GM18502 (cell line): ENCODE measurements at regions not wholly inside any gene's neighbourhood (a gene's known extent, or its start where the extent isn't known, plus 50 kb on each side); places are given as distances from the start of the nearest gene placed in this dataset.

Source experiments
- ATAC-seq: cut with Tn5 transposase; IDR thresholded peaks from one replicate; pipeline ENCODE4 v1.9.1; 2021; ENCODE audit warnings: mild to moderate bottlenecking; ENCODE audit not compliant: unreplicated experiment, poor library complexity

GRCh38 chr6:127641905-127642304 lies 64.9 kb downstream of the C6orf58 start:
- peak; percentile 88 for ATAC-seq
